ENCODE measurements at regions not wholly inside any gene's neighbourhood (a gene's known extent, or its start where the extent isn't known, plus 50 kb on each side); places are given as distances from the start of the nearest gene placed in this dataset.
"Not testable (repeated sequence)": the region's sequence is repeated elsewhere in the genome, so short reads cannot be mapped to it uniquely, and the experiment has no call there.

DNA sequence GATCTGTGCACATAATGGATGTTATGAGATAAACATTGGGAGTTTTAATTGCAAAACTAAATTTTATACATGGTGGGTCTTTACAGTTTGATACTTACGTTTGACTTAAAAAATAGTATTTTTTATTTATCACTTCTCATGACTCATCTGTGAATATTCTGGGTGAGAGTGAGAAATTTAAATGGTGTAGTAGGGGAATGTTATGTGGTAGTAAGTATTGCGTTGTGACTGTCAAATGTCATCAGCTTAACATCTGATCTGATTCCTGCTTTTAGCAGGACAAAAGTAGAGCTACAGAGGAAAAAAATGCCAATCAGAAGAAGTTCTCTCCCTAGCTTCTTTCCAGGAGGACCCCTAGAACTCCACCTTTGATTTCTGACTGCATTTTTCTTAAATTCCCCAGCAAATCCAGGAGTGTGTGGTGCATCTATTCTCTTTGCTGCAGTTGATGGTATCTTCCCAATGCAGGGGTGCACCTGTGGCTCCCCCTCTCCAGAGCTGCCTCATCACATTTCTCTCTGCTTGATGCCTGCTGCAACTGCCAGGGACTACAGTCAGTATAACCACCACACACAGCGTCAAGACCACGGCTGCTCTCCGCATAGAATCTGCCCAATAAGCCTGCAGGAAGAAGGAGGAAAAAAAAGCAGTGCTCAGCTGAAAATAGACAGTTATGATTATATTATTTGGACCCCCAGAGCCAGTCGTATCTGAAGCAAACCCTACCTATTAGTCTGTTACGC, 151.3 kb upstream of the THUMPD2 start:
- DNase-seq (ENCODE audit: low read depth in 2 of 2) = no peak

DNA sequence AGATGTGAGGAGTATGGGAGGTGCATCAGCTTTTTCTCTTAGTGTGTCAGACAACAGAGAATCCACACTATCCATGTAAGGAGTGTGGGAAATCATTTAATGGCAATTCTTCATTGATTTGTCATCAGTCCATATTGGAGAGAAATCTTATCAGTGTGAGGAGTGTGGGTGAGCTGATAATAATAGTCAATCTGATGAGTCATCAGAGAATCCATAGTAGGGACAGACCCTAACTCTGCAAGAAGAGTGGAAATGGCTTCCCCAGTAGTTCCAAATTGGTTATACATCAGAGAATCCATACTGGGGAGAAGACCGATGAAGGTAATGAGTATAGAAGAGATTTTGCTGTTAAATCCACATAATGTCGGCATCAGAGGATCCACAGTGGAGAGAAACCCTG, 150.5 kb upstream of the THUMPD2 start:
- no peak for DNase-seq (ENCODE audit: low read depth in 2 of 2)

DNA sequence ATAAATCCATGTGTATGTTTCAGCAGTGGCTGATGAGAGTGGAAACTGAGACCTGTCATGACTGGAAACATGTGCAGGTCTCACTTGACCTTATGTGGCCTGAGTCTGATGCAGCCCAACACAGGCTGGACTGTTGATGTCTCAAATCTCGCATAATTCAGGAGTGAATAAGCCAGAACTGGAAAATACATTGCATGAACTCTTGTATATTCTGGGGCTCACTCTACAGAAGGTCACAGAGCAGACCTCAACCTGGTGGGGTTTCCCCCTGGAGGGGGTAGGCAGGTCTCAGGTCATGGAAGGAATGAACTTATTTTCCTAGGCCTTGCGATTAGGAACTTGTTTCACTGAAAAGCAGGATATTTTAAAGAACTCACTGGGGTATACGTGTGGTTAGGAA, 146.3 kb upstream of the THUMPD2 start:
- no peak for DNase-seq (ENCODE audit: low read depth in 2 of 2)

DNA sequence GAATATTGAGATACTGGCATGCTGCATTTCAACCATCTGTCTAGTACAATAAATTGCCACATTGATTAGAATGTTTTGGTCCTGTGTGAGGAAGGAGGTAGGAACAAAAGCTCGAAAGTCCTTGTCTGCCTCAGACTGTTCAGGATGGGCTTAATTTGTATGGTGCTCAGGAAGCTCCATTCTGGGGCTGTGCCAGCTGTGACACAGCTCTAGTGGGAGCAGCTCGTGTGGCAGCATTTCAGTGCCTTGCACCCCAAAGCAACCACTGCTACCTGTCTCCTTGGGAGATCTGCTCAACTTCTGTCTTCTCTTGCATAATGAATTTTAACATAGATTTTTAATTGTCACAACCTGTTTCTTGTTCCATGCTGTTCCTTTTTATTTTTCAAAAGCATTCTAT, 144.4 kb upstream of the THUMPD2 start:
- DNase-seq (ENCODE audit: low read depth in 2 of 2) = no peak

DNA sequence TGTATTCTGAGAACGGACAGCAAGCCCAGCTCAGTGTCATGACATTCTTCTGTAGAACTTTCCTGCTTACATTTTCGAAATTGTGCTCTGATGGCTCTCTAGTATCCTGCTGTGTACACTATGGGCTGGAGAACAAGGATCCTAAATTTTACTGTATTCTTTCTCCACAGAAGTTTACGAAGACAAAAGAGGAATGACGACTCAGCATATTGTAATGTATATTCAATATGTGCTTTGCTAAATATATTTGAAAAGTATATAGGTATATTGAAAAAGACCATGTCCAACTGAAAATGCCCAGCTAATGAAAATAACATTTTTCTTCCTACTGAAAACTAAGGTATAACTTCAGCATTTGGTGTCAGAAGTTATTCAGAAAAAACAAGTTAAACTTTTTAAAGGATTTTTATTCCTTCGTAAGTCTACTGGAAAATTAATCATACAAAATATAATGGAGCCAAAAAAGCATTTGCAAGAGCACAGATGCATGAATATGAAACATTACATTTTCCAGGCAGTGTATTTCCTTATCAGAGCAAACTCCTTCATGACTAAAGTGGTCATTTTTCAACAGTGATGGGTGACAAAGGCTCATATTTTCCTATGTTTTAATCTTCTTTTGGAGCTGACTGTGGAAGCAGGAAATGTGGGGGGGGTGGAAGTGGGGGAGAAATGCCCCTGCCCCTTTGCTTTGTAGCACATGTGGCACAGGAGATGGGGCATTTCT, 143.8 kb upstream of the THUMPD2 start:
- DNase-seq (ENCODE audit: low read depth in 2 of 2) = no peak

DNA sequence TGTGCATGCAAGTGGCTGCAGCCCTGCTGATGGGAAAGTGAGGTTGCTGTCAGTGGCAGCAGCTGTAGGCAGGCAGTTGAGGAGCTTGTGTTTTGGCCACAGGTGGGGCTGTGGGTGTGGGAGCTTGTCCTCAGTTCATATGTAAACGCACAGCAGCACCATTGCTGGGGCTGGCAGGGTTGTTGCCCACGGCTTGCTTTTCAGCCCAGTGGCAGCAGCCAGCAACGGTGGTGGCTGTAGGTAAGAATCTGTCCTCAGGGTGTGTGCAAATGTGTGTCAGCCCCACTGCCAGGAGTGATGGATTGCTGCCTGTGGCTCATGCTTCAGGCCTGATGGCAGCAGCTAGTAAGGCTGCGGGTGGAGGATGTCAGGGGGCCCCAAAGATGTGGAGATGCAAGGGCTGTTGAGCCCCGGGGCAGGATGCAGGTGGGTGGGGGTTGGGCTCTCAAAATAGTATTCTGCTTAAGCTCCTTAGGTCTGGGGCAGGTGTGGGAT, 141.3 kb upstream of the THUMPD2 start:
- no peak for DNase-seq (ENCODE audit: low read depth in 2 of 2)

DNA sequence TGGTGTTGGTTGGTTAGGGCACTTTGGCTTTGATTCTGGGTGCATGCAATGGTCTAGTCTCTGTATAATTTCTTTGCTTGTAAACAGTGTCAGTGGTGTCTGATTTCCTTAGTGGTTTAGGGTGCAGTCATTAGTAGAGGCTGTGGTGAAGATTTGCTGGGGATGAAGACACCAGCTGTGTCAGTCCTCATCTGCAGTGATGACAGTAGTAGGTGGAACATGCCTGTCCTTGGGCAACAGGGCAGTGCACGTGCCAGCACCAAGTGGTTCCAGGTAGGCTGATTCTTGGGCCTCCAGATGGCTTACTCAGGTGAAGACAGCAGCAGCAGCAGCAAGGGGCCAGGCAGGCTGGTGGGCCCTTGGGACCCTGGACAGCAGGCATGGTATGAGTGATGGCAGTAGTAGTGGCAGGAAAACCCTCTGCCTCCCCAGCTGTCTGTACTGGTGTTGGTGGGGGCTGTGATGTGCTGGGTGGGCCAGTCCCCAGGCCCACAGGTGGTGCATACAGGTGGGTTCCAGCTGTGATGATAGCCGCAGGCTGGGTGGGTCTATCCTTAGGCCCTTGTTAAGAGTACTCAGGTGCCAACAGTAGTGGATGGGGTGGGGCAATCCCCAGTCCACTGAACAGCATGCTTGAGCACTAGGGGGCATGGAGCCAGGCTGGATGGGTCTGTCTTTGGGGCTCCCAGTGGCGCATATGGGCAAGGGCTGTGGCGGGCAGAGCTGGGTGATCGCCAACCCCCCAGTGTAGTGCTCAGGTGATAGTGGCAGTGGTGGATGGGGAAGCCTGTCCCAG, 140.7 kb upstream of the THUMPD2 start:
- DNase-seq (ENCODE audit: low read depth in 2 of 2) = no peak

DNA sequence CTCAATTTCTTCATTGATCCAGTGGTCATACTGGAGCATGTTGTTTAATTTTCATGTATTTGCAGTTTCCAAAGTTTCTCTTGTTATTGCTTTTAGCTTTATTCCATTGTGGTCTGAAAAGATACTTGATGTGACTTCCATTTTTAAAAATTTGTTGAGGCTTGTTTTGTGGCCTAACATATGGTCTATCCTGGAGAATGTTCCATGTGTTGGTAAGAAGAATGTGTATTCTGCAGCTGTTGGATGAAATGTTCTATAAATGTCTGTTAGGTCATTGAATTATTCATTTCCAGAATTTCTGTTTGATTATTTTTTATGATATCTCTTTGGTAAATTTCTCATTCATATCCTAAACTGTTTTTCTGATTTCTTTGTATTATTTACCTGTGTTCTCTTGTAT, 139.8 kb upstream of the THUMPD2 start:
- DNase-seq (ENCODE audit: low read depth in 2 of 2) = no peak

DNA sequence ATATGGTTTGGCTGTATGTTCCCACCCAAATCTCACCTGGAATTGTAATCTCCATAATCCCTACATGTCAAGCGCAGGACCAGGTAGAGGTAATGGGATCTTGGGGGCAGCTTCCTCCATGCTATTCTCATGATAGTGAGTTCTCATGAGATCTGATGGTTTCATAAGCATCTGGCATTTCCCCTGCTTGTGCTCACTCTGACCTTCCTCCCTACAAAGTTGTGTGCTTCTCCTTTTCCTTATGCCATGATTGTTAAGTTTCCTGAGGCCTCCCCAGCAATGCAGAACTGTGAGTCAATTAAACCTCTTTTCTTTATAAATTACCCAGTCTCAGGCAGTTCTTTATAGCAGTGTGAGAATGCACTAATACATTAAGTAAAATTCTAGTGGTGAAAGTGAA, 138.3 kb upstream of the THUMPD2 start:
- not testable (repeated sequence) for DNase-seq (ENCODE audit: low read depth in 2 of 2)

DNA sequence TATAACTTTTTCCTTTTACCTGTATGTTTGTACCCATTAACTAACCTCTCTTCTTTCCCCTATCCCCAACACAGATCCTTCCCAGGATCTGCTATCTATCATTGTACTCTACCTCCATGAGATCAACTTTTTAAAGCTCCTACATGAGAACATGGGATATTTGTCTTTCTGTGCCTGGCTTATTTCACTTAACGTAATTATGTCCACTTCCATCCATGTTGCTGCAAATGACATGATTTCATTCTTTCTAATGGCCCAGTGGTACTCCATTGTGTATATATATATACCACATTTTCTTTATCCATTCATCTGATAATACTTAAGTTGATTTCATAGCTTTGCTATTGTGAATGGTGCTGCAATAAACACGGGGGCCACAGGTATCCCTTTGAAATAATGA, 135.9 kb upstream of the THUMPD2 start:
- no peak for DNase-seq (ENCODE audit: low read depth in 2 of 2)

DNA sequence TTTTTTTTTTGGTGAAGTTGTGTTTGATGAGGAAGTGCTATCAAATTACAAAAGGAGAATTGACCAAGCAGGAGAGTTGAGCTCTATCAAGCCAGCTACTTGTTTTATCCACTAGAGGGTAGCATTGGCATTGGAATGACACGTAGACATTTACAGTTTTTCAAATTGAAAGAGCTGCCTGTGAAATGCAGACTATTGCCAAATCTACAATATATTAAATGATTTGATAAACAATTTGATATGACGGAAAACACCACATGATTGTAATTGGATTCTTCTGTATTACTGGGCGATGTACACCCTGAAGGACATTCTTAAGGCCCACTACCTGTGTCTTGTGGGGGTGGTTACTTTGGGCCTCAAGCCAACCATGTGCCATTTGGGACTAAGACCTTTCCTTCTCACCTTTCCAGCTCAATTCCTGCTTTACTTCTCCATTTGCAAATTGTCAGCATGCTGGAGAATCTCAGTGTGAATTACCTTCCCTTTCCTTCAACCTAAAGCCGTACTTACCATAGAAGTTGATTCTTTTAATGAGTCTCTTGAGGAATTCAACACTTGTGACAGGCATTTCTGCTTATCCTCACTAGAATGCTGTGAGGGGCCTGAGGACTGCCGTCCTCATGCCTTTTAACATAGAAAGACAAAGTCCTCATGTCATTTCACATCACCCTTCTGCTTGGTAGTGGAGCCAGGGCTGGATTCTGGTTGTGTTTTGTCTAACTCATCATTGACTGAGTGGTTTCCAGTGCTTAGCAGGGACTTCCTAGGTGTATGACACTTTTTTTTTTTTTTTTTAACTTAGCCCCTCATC, 134.8 kb upstream of the THUMPD2 start:
- peak in 1 of 2 donors; percentile 10 for DNase-seq (ENCODE audit: low read depth in 2 of 2)

DNA sequence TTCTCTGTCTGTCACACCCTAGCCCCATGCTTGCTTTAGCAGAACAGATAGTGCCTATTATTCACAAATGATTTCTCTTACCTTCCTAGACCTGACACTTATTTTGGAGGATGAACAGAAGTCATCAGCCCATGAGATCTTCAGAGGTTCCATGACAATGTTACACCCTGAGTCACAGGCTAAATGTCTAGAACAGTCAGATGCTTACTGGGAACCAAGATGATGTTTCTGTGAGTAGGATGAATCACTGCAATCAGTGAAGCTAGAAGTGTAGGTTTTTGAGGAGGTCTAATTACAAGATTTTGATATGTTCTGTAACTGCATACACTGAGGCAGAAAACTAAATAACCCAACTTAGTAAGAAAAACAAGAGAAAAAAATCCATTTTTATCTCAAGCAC, 123.0 kb upstream of the THUMPD2 start:
- DNase-seq (ENCODE audit: low read depth in 2 of 2) = no peak

DNA sequence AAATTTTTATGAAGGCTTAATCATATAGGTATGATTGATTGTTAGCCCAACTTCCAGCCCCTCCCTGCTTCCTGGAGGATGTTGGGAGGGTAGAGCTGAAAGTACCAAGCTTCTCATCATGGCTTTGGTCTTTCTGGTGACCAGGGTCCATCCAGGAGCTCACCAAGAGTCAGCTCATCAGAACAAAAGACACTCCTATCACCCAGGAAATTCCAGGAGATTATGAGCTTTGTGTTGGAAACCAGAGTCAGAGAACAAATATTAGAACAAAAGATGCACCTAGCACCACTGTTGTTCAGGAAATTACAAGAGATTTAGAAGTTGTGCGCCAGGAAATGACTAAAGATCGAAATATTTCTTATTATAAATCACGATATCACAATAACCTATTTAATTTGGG, 119.9 kb upstream of the THUMPD2 start:
- DNase-seq (ENCODE audit: low read depth in 2 of 2) = no peak

DNA sequence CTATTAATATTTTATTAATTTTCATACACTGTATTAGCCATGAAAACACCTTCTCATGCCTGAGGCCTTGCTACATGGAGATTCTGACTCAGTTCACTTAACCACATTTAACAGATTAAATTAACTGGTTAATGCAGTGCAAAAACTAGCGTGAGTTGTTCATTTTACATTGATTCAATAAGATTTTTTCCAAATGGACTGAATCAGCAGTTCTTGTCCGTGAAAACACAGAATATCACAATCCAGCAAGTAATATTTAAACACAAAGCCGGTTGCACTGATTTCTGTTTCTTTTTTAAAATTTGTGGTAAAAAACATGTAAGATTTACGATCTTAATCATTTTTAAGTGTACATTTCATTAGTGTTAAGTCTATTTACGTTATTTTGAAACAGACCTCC, 118.2 kb upstream of the THUMPD2 start:
- no peak for DNase-seq (ENCODE audit: low read depth in 2 of 2)

DNA sequence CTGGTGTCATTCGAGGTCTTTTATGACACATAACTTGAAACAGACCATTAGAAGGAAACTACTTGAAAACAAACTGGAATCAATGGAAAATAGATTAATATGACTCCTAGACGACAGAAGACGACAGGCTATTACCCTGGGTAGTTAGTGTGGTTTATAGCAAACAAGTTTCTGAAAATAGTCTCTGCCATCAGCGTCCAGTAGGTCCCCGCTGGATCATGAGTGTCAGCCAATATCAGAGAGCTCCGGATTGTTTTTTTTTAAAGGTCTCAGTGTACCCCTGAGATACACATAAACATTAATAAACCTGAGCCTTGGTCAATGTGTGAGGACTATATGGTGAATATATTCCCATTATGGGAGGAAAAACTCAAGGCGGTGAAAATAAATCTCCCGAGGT, 115.0 kb upstream of the THUMPD2 start:
- no peak for DNase-seq (ENCODE audit: low read depth in 2 of 2)

DNA sequence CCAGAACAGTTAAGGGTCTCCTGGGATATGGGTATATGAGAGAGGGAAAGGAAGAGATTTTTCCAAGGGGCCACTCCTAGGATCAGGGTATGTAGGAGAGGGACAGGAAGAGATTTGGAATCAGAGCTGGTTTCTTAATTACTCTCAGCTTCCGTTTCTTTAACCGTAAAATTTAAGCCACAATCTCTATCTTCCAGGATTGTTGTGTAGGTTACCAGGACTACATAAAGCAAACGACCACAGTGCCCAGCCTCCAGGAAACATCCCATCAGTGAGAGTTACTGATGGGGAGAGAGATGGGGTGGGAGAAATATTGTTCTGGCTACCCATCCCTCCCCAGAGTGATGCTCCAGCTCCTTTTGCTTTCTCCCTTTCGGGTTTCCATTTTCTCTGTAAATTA, 114.6 kb upstream of the THUMPD2 start:
- DNase-seq (ENCODE audit: low read depth in 2 of 2) = no peak

DNA sequence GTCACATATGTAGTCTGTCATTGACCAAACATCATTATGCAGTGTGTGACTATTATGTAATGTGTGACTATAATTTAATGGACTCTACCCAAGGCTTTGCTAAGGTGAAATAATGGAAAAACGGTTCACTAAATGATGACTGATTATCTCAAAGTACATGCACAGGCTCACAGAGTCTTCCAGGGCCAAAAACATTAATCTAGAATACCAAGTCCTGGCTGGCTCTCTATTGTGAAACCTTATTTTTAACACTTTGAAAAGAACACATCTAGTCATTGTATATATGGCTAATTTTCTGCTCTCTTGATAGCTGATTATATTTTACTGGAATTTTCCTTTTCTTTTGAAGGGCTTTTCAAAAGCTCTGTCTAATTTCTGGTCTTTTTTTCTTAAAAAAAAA, 102.9 kb upstream of the THUMPD2 start:
- no peak for DNase-seq (ENCODE audit: low read depth in 2 of 2)

DNA sequence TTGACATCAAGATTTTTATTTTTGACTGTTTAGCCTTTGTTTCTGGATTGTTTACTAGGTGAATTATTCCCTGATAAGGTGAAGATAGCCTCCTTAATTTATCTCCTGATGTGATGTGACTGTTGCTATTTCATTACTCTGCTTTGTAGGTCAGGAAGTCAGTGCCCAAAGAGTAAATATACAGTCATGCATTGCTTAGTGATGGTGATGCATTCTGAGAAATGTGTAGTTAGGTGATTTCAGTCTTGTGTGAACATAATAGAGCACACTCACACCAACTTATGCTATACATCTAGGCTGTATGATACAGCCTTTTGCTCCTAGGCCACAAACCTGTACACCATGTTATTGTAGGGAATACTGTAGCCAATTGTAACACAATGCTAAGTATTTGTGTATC, 102.4 kb upstream of the THUMPD2 start:
- DNase-seq (ENCODE audit: low read depth in 2 of 2) = no peak

DNA sequence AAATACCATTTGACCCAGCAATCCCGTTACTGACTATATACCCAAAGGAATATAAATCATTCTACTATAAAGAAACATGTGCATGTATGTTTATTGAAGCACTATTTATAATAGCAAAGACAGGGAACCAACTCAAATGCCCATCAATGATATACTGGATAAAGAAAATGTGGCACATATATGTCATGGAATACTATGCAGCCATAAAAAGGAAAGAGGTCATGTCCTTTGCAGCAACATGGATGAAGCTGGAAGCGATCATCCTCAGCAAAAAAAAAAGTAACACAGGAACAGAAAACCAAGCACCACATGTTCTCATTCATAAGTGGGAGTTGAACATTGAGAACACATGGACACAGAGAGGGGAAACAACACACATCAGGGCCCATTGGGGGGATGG, 99.9 kb upstream of the THUMPD2 start:
- not testable (repeated sequence) for DNase-seq (ENCODE audit: low read depth in 2 of 2)

DNA sequence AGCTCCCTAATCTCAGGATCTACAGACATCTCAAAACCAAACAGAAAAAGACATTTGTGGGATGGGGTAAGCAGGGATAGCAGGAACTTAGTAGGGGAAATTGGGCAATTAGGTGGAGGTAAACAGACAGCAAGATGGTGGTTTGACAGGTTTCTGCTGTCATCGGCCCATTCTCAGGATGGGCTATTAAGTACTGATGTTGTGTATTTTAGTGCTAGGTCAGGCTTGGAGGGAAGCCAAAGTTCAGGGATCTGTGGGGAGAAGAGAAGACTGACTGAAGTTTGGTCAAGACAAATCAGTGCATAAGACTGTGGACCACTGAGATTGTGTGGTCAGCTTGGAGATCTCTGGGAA, 96.8 kb upstream of the THUMPD2 start:
- DNase-seq (ENCODE audit: low read depth in 2 of 2) = no peak

DNA sequence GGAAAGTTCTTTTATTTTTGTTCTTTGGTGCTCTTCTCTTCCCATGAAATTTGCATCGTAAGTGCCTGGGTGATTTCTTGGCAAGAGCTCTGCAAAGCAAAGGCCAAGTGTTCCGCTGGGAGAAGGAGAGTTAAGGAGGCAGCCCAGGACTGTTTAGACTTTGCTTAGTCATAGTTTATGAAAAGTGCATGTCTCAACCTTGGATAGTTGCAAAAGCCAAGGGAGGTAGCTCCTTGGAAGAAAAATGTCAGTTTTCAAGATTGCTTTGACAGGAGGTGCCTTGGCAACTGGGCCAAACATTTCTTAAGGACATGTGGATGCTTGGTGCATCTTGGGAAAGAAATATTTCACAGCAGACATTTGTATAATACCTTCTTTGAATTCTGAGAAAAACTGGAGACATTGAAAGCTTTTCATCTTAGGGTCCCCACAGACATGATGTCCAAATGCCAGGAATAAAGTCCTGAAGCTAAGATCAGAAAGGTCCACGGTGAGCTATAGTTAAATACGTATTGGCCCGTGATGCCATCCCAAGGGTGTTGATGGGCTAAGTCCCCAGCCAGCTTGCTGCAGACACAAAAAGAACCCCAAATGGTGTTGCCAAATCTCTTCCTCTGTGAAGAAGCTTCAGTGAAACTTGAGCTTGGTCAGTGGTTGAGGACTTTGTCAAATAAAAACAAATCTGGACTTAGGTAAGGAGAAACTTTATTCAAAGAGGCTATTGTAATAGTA, 96.3 kb upstream of the THUMPD2 start:
- no peak for DNase-seq (ENCODE audit: low read depth in 2 of 2)

Data from activated CD4-positive, alpha-beta T cell treated with anti-CD3 and anti-CD28 coated beads for 24 hours (primary cell).